K562 (cell line): ENCODE measurements at regions not wholly inside any gene's neighbourhood (a gene's known extent, or its start where the extent isn't known, plus 50 kb on each side); places are given as distances from the start of the nearest gene placed in this dataset.
"Not testable (repeated sequence)": the region's sequence is repeated elsewhere in the genome, so short reads cannot be mapped to it uniquely, and the experiment has no call there.

Experiments used
- ATAC-seq: fragments of 200-7000 bp; cut with Tn5 transposase; 3 replicates; pipeline ENCODE4 v1.9.1; 2020; ENCODE audit warnings: moderate library complexity
- BruUV-seq: library from RNA; stranded (reverse); fragments of 400-500 nt; replicated peaks from 2 replicates; lab custom pipeline; 2021; lab: Mats Ljungman, UMichigan
- CTCF ChIA-PET: fragments of 300-600 bp; formaldehyde crosslinking; extraction: SDS; loops from one replicate; lab custom pipeline; 2021; ENCODE audit warnings: low intra/inter-chr PET ratio; lab: Yijun Ruan, JAX
- POLR2A ChIA-PET: fragments of 300-600, 350-650 bp; sonication (Branson Sonifier 250); formaldehyde crosslinking; extraction: SDS; loops from one replicate; lab custom pipeline; 2021; ENCODE audit warnings: antibody characterized with exemption, inconsistent platforms; lab: Yijun Ruan, JAX
- DNase-seq, 4 experiments: peaks; one replicate each; pipeline versions ENCODE4 v3.0.0 to v3.0.0-alpha.2; 2011 to 2018; ENCODE audit warnings: low spot score in 3 of 4, mixed read lengths in 3 of 4; ENCODE audit errors: extremely low read depth in 1 of 4
- FAIRE-seq: peaks from 2 replicates; lab custom pipeline; 2011; peaks lifted over from hg19 to GRCh38; lab: Jason Lieb, UNC
- H2AFZ ChIP-seq: 2 replicates; pipeline ENCODE4 v1.6.0; 2011; ENCODE audit warnings: low read depth, low read length, control low read depth, inconsistent platforms
- H3K27ac ChIP-seq: fragments of 200-600 bp; 3 replicates; pipeline ENCODE4 v1.8.0; 2011; ENCODE audit warnings: low read depth, mild to moderate bottlenecking, control low read depth, inconsistent platforms, low read length, moderate library complexity, mixed read lengths; ENCODE audit errors: extremely low read depth
- H3K27me3 ChIP-seq, 2 experiments: fragments of 300-600 bp in 1 of 2; 2 replicates in 1 of 2; 3 replicates in 1 of 2; pipeline versions ENCODE4 v1.6.0 to v1.8.0; 2011; ENCODE audit warnings: inconsistent platforms in 2 of 2, low read length in 2 of 2, mild to moderate bottlenecking in 1 of 2, mixed read lengths in 1 of 2, moderate library complexity in 1 of 2; ENCODE audit not compliant: control insufficient read depth in 2 of 2, insufficient read depth in 2 of 2
- H3K36me3 ChIP-seq: fragments of 300-600 bp; 3 replicates; pipeline ENCODE4 v1.8.0; 2011; ENCODE audit warnings: mild to moderate bottlenecking, low read length, inconsistent platforms; ENCODE audit not compliant: control insufficient read depth, insufficient read depth
- H3K4me1 ChIP-seq, 2 experiments: fragments of 200-600 bp in 1 of 2; replicated peaks in 1 of 2; 2 replicates in 1 of 2; 3 replicates in 1 of 2; pipeline versions ENCODE4 v1.5.1 to v1.8.0; 2011; ENCODE audit warnings: inconsistent platforms in 2 of 2, low read length in 2 of 2, mild to moderate bottlenecking in 1 of 2, mixed read lengths in 1 of 2, moderate library complexity in 1 of 2; ENCODE audit not compliant: control insufficient read depth in 2 of 2, insufficient read depth in 2 of 2
- H3K4me2 ChIP-seq: 2 replicates; pipeline ENCODE4 v1.6.1; 2011; ENCODE audit warnings: low read length, control low read depth, inconsistent platforms, mixed read lengths; ENCODE audit not compliant: insufficient read depth
- H3K4me3 ChIP-seq: fragments of 200-600 bp; sonication (generic), shearing (Covaris generic); 2 replicates; pipeline ENCODE4 v1.5.1; 2016; ENCODE audit warnings: control low read depth, inconsistent platforms
- H3K79me2 ChIP-seq: fragments of 200-600 bp; 3 replicates; pipeline ENCODE4 v1.8.0; 2011; ENCODE audit warnings: low read length, inconsistent platforms; ENCODE audit not compliant: control insufficient read depth, insufficient read depth
- H3K9ac ChIP-seq, 2 experiments: 2 replicates each; pipeline versions ENCODE4 v1.6.0 to v1.6.1; 2011; ENCODE audit warnings: low read depth in 2 of 2, low read length in 2 of 2, control low read depth in 1 of 2, inconsistent platforms in 1 of 2, mild to moderate bottlenecking in 1 of 2, mixed read lengths in 1 of 2; ENCODE audit not compliant: insufficient read depth in 1 of 2
- H3K9me1 ChIP-seq: one replicate; pipeline ENCODE4 v1.6.0; 2011; ENCODE audit warnings: inconsistent platforms, mild to moderate bottlenecking, low read length, moderate library complexity; ENCODE audit not compliant: control insufficient read depth, insufficient read depth
- H3K9me3 ChIP-seq: replicated peaks from 2 replicates; pipeline ENCODE4 v1.5.1; 2011; ENCODE audit warnings: low read depth, low read length, inconsistent platforms; ENCODE audit not compliant: control insufficient read depth, insufficient read depth
- H4K20me1 ChIP-seq: replicated peaks from 2 replicates; pipeline ENCODE4 v1.6.1; 2011; ENCODE audit warnings: low read length, inconsistent platforms, mixed read lengths; ENCODE audit not compliant: control insufficient read depth, insufficient read depth
- HNRNPK ChIP-seq: fragments of 200-400 bp; formaldehyde crosslinking; IDR thresholded peaks from one replicate; pipeline ENCODE4 v1.6.1; 2018; ENCODE audit warnings: mild to moderate bottlenecking, low read depth, low read length; ENCODE audit not compliant: poor library complexity, severe bottlenecking
- PCBP2 ChIP-seq: fragments of 200-400 bp; formaldehyde crosslinking; IDR thresholded peaks from 2 replicates; pipeline ENCODE4 v1.6.1; 2018; ENCODE audit warnings: low read length, low read depth, mild to moderate bottlenecking, moderate library complexity; ENCODE audit not compliant: poor library complexity, severe bottlenecking
- ZKSCAN3 ChIP-seq: fragments of 250-450 bp; sonication (Bioruptor Pico); IDR thresholded peaks from 2 replicates; pipeline ENCODE4 v1.4.0; 2020
- WGBS: fragments of 100-300 bp; shearing (Covaris generic); methylation state at CpG from one replicate; pipeline ENCODE4 v1.1.6; 2016; ENCODE audit warnings: low coverage, mixed read lengths; ENCODE audit not compliant: insufficient coverage; ENCODE audit errors: missing lambda C conversion rate; 5-methylcytosine and 5-hydroxymethylcytosine counted together
- in situ Hi-C: fragments of 300-500 bp; cut with MboI; formaldehyde crosslinking; loops from 4 replicates; pipeline ENCODE4 v1.15.0; 2018; ENCODE audit warnings: inconsistent platforms, mixed read lengths
- intact Hi-C: fragments of 100-400 bp; cut with micrococcal nuclease; formaldehyde crosslinking; loops from 2 replicates; pipeline ENCODE4 v1.14.2; 2022

DNA sequence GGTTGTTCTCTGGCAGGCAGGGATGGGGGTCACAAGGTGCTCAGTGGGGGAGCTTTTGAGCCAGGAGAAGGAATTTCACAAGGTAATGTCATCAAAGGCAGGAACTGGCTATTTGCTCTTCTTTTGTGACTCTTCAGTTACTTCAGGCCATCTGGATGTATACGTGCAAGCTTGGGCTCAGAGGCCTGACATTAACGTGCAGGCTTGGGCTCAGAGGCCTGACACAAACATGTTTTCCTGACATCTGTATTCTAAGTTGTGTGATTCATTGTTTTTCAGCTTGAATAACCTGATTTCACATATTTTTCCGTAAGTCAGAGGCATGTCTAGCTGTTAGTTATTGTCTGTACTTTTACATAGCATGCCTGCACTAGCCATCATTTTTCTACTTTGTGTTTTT is 118.2 kb upstream of the FOLH1 start:
- H3K9ac ChIP-seq, H3K4me1 ChIP-seq, H3K79me2 ChIP-seq, DNase-seq, H3K36me3 ChIP-seq, CTCF ChIA-PET, H3K27me3 ChIP-seq, H2AFZ ChIP-seq, H3K9me3 ChIP-seq, ATAC-seq, BruUV-seq, FAIRE-seq, H3K4me2 ChIP-seq, H3K27ac ChIP-seq, H3K9me1 ChIP-seq, in situ Hi-C loops, H4K20me1 ChIP-seq, intact Hi-C loops, POLR2A ChIA-PET, H3K4me3 ChIP-seq: not testable (repeated sequence)
- 2% methylated on average over 3 of the region's 3 CpGs for WGBS

DNA sequence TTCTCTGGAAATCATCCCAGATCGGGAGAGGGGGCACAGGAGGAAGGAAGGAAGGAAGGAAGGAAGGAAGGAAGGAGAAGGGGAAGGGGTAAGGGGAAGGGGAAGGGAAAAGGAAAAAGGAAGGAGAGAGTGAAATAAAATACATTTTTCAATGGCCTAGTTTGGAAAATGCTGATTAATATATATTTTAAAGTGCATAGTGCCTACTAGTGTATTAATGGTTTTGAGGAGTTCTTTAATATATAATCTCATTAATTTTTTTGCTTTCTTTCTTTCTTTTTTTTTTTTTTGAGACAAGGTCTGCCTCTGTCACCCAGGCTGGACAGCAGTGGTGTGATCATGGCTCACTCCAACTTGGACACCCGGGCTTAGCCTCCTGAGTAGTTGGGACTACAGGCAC is 107.8 kb upstream of the FOLH1 start:
- Histone ChIP-seq H3K9ac (no peak overlapping the region), H3K4me3 (no peak overlapping the region), H3K36me3 (no peaks in the 10 kb centered on the region), H3K4me2 (no peak overlapping the region), H3K9me3 (no peaks in the 10 kb centered on the region), H3K27me3 (no peaks in the 10 kb centered on the region), H3K27ac (no peak overlapping the region), H3K9me1 (no peaks in the 10 kb centered on the region), H3K4me1 (no peaks in the 10 kb centered on the region), H3K79me2 (no peaks in the 10 kb centered on the region), H2AFZ (no peak overlapping the region), H4K20me1 (no peaks in the 10 kb centered on the region)
- intact Hi-C loops, result no loop called here
- ATAC-seq (no peak), FAIRE-seq (no peak), DNase-seq (no peak)
- TF ChIP-seq ZKSCAN3 (CRISPR knock-in tag) (no peak), HNRNPK (peak; percentile 46), PCBP2 (peak; percentile 26)
- CTCF ChIA-PET, result no interaction called here
- in situ Hi-C loops, result no loop called here
- WGBS, result 0% methylated on average over 1 of the region's 2 CpGs
- POLR2A ChIA-PET, result no interaction called here
- no TSS peak for BruUV-seq
